ENCODE measurements at regions not wholly inside any gene's neighbourhood (a gene's known extent, or its start where the extent isn't known, plus 50 kb on each side); places are given as distances from the start of the nearest gene placed in this dataset.

DNA sequence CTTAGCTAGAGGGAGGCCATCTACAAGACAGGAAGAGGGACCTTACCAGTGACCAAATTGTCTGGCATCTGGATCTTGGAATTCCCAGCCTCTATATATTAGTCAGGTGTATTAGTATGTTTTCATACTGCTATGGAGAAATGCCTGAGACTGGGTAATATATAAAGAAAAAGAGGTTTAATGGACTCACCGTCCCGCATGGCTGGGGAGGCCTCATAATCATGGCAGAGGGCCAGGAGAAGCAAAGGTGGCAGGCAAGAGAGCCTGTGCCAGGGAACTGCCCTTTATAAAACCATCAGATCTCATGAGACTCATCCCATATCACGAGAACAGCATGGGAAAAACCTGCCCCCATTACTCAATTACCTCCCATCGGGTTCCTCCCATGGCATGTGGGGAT is 500.2 kb downstream of the SHISA9 start:
- no peak overlapping the region for H3K4me3 ChIP-seq (ENCODE audit: low read length)
- no peaks in the 10 kb centered on the region for H3K36me3 ChIP-seq (ENCODE audit: insufficient read depth, low read length)
- no peaks in the 10 kb centered on the region for H3K9me3 ChIP-seq (ENCODE audit: insufficient read depth, low read depth, low read length)
- no peaks in the 10 kb centered on the region for H3K27me3 ChIP-seq (ENCODE audit: insufficient read depth, low read length)
- no peak overlapping the region for H3K9ac ChIP-seq (ENCODE audit: low read depth, low read length)
- H3K27ac ChIP-seq (ENCODE audit: low read depth, low read length) = no peak overlapping the region
- WGBS = 98% methylated on average over 3 of the region's 4 CpGs
- no peaks in the 10 kb centered on the region for H3K4me1 ChIP-seq (ENCODE audit: insufficient read depth, low read length)

DNA sequence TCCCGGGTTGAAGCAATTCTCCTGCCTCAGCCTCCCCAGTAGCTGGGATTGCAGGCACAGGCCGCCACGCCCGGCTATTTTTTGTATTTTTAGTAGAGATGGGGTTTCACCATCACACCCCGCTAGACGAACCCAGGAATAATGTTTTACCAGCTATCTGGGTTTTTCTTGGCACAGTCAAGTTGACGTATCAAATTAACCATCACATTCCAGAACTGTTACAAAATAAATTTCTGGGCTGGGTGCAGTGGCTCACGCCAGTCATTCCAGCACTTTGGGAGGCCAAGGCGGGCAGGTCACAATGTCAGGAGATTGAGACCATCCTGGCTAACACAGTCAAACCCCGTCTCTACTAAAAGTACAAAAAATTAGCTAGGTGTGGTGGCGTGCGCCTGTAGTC is 501.2 kb downstream of the SHISA9 start:
- H3K9me3 ChIP-seq (ENCODE audit: insufficient read depth, low read depth, low read length) = no peaks in the 10 kb centered on the region
- H3K9ac ChIP-seq (ENCODE audit: low read depth, low read length) = no peak overlapping the region
- 98% methylated on average over 12 of the region's 12 CpGs for WGBS
- no peak overlapping the region for H3K27ac ChIP-seq (ENCODE audit: low read depth, low read length)
- H3K4me1 ChIP-seq (ENCODE audit: insufficient read depth, low read length) = no peaks in the 10 kb centered on the region
- no peaks in the 10 kb centered on the region for H3K27me3 ChIP-seq (ENCODE audit: insufficient read depth, low read length)
- no peaks in the 10 kb centered on the region for H3K36me3 ChIP-seq (ENCODE audit: insufficient read depth, low read length)
- no peak overlapping the region for H3K4me3 ChIP-seq (ENCODE audit: low read length)

DNA sequence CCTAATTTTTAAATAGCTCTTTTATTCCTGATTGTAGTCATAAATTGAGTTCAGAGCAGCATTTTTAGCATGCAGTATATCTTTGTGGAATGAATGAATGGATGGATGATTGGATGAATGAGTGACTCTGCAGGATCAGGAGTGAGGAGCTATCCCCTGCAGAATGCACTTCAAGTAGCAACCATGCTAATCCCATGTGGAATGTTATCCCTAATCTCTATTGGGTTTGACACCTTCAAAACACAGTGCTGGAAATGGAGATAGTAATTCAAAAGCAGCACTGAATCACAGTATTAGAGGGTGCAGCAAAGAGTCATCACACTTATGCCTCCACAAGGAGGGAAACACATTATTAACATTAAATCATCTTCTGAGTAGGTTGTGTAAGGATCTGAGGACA is 501.9 kb downstream of the SHISA9 start:
- no peaks in the 10 kb centered on the region for H3K4me1 ChIP-seq (ENCODE audit: insufficient read depth, low read length)
- H3K27me3 ChIP-seq (ENCODE audit: insufficient read depth, low read length) = no peaks in the 10 kb centered on the region
- H3K9me3 ChIP-seq (ENCODE audit: insufficient read depth, low read depth, low read length) = no peaks in the 10 kb centered on the region
- H3K27ac ChIP-seq (ENCODE audit: low read depth, low read length) = no peak overlapping the region
- H3K9ac ChIP-seq (ENCODE audit: low read depth, low read length) = no peak overlapping the region
- H3K4me3 ChIP-seq (ENCODE audit: low read length) = no peak overlapping the region
- no peaks in the 10 kb centered on the region for H3K36me3 ChIP-seq (ENCODE audit: insufficient read depth, low read length)

DNA sequence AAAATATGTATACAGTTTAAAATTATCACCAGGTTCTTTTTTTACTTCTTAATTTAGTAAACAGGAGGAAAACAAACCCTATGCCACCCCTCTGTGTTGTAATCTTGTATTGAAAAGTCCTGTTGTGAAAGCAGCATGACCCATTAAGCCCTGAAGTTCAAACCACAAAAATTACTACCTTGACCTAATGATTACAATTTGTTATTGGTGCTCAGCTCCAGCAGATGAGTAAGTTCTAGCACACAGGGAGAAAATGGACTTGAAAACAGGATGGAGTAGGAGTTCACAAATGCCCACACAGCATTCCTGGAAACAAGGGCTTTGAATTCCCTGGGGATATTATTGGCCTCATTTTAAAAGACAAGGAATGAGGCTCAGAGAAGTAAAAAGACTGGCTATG is 505.8 kb upstream of the ERCC4 start:
- Histone ChIP-seq H3K36me3 (ENCODE audit: insufficient read depth, low read length) (no peaks in the 10 kb centered on the region), H3K4me3 (ENCODE audit: low read length) (no peak overlapping the region), H3K4me1 (ENCODE audit: insufficient read depth, low read length) (no peaks in the 10 kb centered on the region), H3K27ac (ENCODE audit: low read depth, low read length) (no peak overlapping the region), H3K9ac (ENCODE audit: low read depth, low read length) (no peak overlapping the region), H3K9me3 (ENCODE audit: insufficient read depth, low read depth, low read length) (no peaks in the 10 kb centered on the region), H3K27me3 (ENCODE audit: insufficient read depth, low read length) (no peaks in the 10 kb centered on the region)

DNA sequence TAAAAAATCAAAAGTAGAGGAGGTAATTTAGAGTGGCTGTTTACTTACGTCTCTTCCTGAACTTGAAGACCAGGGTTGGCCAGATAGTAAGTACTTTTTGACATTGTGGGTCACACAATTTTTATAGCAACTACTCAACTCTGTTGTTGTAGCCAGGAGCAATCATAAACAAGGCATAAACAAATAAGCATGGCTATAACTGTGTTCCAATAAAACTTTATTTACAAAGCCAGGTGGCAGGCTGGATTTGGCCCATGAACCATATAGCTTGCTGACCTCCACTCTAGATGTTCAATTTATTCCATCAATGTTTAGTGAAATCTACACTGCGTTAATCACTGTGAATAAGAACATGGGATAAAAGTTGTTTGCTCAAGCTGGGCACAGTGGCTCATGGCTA is 500.4 kb upstream of the ERCC4 start:
- Histone ChIP-seq H3K27ac (ENCODE audit: low read depth, low read length) (no peak overlapping the region), H3K4me1 (ENCODE audit: insufficient read depth, low read length) (peaks cover 8% of the 10 kb centered on the region; the same call in 1 of the 2 replicates), H3K36me3 (ENCODE audit: insufficient read depth, low read length) (no peaks in the 10 kb centered on the region), H3K9ac (ENCODE audit: low read depth, low read length) (no peak overlapping the region), H3K9me3 (ENCODE audit: insufficient read depth, low read depth, low read length) (no peaks in the 10 kb centered on the region), H3K4me3 (ENCODE audit: low read length) (no peak overlapping the region), H3K27me3 (ENCODE audit: insufficient read depth, low read length) (no peaks in the 10 kb centered on the region)
- WGBS = 93% methylated on average over 2 of the region's 2 CpGs

DNA sequence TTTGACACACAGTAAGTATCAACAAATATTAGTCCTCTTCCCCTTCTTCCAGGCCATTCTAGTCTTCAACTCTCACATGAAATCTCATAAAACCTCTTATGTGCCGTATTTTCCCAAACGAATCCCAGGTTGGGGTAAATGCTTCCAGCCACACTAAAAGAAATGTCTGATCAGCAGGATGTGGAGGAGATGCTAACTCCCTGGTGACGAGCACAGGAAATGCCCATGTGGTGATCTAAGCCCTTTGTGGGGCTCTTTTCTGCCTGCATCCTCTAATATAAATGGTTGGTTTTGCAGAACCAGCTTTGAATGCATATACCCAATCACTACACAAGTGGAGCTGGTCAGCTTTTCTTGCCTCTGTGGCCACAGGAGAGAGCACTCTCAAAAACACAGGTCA is 498.2 kb upstream of the ERCC4 start:
- Histone ChIP-seq H3K4me3 (ENCODE audit: low read length) (no peak overlapping the region), H3K36me3 (ENCODE audit: insufficient read depth, low read length) (no peaks in the 10 kb centered on the region), H3K9me3 (ENCODE audit: insufficient read depth, low read depth, low read length) (peaks cover 4% of the 10 kb centered on the region; the same call in 1 of the 2 replicates), H3K27ac (ENCODE audit: low read depth, low read length) (no peak overlapping the region), H3K4me1 (ENCODE audit: insufficient read depth, low read length) (peaks cover 8% of the 10 kb centered on the region), H3K9ac (ENCODE audit: low read depth, low read length) (no peak overlapping the region), H3K27me3 (ENCODE audit: insufficient read depth, low read length) (no peaks in the 10 kb centered on the region)
- 84% methylated on average over 3 of the region's 3 CpGs for WGBS

DNA sequence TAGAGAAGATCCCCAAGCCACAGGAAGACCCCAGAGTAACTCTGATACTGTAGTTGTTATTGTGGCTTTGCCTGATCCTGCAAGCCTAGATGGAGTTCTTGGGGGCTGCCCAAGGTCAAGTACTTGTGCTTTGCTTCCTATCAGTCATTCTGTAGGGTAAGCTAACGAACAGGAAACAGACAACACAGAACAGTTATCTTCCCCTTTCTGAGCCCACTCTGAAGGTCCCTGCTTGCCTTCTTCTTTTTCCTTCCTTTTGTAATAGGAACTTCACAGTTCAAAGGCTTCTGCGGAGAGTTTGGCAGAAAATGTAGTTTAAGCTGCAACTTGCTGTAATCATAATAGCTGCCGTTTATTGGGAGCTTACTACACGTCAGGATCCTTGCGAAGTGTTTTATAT is 494.1 kb upstream of the ERCC4 start:
- H3K4me3 ChIP-seq (ENCODE audit: low read length) = no peak overlapping the region
- no peak overlapping the region for H3K27ac ChIP-seq (ENCODE audit: low read depth, low read length)
- no peaks in the 10 kb centered on the region for H3K36me3 ChIP-seq (ENCODE audit: insufficient read depth, low read length)
- H3K9me3 ChIP-seq (ENCODE audit: insufficient read depth, low read depth, low read length) = peaks cover 5% of the 10 kb centered on the region; the same call in 1 of the 2 replicates
- 90% methylated on average over 5 of the region's 5 CpGs for WGBS
- H3K4me1 ChIP-seq (ENCODE audit: insufficient read depth, low read length) = peaks cover 8% of the 10 kb centered on the region
- H3K27me3 ChIP-seq (ENCODE audit: insufficient read depth, low read length) = no peaks in the 10 kb centered on the region
- H3K9ac ChIP-seq (ENCODE audit: low read depth, low read length) = no peak overlapping the region

DNA sequence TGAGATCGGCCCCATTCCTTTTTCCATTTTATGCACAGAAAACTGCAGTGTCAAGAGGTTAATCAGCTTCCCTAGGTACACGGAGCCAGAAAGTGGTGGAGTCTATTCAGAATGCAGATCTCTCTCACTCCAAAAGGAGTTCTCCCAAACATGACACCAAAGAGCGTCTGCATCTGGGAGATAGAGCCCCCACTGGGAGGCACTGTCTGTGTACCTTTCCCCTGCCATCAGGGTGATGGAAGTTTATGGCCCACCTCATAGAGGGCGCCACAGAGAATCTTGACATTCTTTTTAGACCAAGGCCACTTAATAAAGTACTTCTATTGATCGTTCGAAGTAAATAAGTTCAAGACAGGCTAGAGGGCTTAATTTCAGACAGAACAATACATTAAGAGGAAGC is 493.7 kb upstream of the ERCC4 start:
- no peaks in the 10 kb centered on the region for H3K36me3 ChIP-seq (ENCODE audit: insufficient read depth, low read length)
- H3K4me1 ChIP-seq (ENCODE audit: insufficient read depth, low read length) = peaks cover 8% of the 10 kb centered on the region
- no peak overlapping the region for H3K4me3 ChIP-seq (ENCODE audit: low read length)
- WGBS = 76% methylated on average over 6 of the region's 6 CpGs
- no peak overlapping the region for H3K9ac ChIP-seq (ENCODE audit: low read depth, low read length)
- H3K27me3 ChIP-seq (ENCODE audit: insufficient read depth, low read length) = no peaks in the 10 kb centered on the region
- H3K27ac ChIP-seq (ENCODE audit: low read depth, low read length) = no peak overlapping the region
- peaks cover 5% of the 10 kb centered on the region; the same call in 1 of the 2 replicates for H3K9me3 ChIP-seq (ENCODE audit: insufficient read depth, low read depth, low read length)

DNA sequence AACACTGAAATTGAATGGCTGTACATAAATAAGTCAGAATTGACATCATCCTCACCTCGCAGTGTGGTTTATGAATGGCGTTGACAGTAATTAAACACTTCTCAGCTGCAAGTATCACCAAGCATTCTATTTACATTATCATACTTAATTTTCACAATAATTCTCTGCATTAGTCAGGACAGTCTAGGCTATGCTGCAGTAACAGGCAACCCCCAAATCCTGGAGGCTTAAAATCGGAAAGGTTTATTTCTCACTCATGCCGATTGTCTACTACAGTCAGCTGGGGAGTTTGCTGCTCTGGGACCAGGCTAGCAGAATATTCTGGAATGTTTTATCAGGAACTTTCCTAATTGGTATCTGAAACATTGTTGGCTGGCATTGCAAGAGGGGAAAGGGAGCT is 493.2 kb upstream of the ERCC4 start:
- no peak overlapping the region for H3K27ac ChIP-seq (ENCODE audit: low read depth, low read length)
- H3K36me3 ChIP-seq (ENCODE audit: insufficient read depth, low read length) = no peaks in the 10 kb centered on the region
- no peaks in the 10 kb centered on the region for H3K27me3 ChIP-seq (ENCODE audit: insufficient read depth, low read length)
- no peak overlapping the region for H3K4me3 ChIP-seq (ENCODE audit: low read length)
- H3K9ac ChIP-seq (ENCODE audit: low read depth, low read length) = no peak overlapping the region
- H3K4me1 ChIP-seq (ENCODE audit: insufficient read depth, low read length) = peaks cover 3% of the 10 kb centered on the region
- H3K9me3 ChIP-seq (ENCODE audit: insufficient read depth, low read depth, low read length) = peaks cover 5% of the 10 kb centered on the region; the same call in 1 of the 2 replicates
- WGBS = 96% methylated on average over 4 of the region's 4 CpGs

DNA sequence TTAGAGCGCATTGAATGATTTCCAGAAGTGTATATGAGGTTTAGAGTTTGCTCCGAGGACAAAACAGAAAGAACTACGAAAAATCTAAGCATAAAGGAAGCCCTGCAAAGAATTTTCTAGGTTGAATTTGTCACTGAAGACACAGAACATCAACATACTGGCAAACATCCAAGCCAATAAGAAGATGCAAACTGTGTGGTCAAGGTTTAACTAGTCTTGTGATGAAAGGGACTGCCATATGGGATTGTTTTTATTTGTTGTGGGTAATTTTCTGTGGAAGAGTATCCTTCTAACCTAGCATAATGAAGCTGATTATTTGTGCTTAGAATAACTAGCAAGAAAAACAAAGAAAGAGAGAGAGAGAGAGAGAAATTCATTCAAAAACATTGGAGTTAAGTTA is 492.0 kb upstream of the ERCC4 start:
- H3K27me3 ChIP-seq (ENCODE audit: insufficient read depth, low read length) = no peaks in the 10 kb centered on the region
- H3K27ac ChIP-seq (ENCODE audit: low read depth, low read length) = no peak overlapping the region
- H3K4me3 ChIP-seq (ENCODE audit: low read length) = no peak overlapping the region
- H3K4me1 ChIP-seq (ENCODE audit: insufficient read depth, low read length) = no peaks in the 10 kb centered on the region; the same call in 1 of the 2 replicates
- H3K36me3 ChIP-seq (ENCODE audit: insufficient read depth, low read length) = no peaks in the 10 kb centered on the region
- 93% methylated on average over 3 of the region's 3 CpGs for WGBS
- H3K9ac ChIP-seq (ENCODE audit: low read depth, low read length) = no peak overlapping the region
- peaks cover 5% of the 10 kb centered on the region; the same call in 1 of the 2 replicates for H3K9me3 ChIP-seq (ENCODE audit: insufficient read depth, low read depth, low read length)

DNA sequence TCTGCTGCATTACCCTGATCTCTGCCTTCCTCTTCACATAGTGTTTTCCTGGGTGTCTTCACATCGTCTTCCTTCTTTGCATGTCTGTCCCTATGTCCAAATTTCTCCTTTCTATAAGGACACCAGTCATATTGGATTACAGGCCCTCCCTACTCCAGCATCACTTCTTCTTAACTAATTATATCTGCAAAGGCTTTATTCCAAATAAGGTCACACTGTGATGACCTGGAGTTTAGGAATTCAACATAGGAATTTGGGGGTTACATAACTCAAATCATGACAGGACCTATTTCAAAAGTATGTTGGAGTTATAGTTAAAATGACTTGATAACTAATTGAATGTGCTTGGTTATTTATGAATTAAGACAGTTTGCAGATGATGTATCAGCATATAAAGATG is 490.5 kb upstream of the ERCC4 start:
- WGBS = 85% methylated on average over 1 of the region's 1 CpG
- Histone ChIP-seq H3K36me3 (ENCODE audit: insufficient read depth, low read length) (no peaks in the 10 kb centered on the region), H3K27ac (ENCODE audit: low read depth, low read length) (no peak overlapping the region), H3K27me3 (ENCODE audit: insufficient read depth, low read length) (no peaks in the 10 kb centered on the region), H3K4me1 (ENCODE audit: insufficient read depth, low read length) (no peaks in the 10 kb centered on the region; the same call in 1 of the 2 replicates), H3K9me3 (ENCODE audit: insufficient read depth, low read depth, low read length) (peaks cover 5% of the 10 kb centered on the region; the same call in 1 of the 2 replicates), H3K9ac (ENCODE audit: low read depth, low read length) (no peak overlapping the region), H3K4me3 (ENCODE audit: low read length) (no peak overlapping the region)

DNA sequence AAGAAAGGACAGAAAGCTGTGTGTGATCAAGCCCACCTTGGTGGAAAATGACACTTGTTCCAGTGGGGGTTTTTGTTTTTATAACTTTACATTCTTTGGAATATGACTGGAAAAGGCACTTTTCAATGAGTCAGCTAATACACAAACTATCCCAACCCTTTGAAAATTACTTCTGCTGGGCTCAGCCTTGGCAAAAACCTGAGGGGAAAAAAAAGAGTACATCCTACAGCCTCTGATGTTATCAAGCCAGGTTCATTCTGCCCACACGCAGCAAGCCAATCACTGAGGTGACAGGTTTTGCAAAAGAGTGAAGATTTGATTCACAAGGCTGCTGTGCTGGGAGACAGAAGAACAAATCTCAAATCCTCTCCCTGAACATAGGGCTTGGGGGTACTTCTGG is 484.5 kb upstream of the ERCC4 start:
- Histone ChIP-seq H3K9me3 (ENCODE audit: insufficient read depth, low read depth, low read length) (no peaks in the 10 kb centered on the region), H3K27me3 (ENCODE audit: insufficient read depth, low read length) (no peaks in the 10 kb centered on the region)

More for the DNA sequence above, 484.5 kb upstream of the ERCC4 start:
- Histone ChIP-seq H3K9ac (ENCODE audit: low read depth, low read length) (no peak overlapping the region), H3K27ac (ENCODE audit: low read depth, low read length) (no peak overlapping the region), H3K36me3 (ENCODE audit: insufficient read depth, low read length) (no peaks in the 10 kb centered on the region), H3K4me3 (ENCODE audit: low read length) (no peak overlapping the region), H3K4me1 (ENCODE audit: insufficient read depth, low read length) (peaks cover 10% of the 10 kb centered on the region)
- 89% methylated on average over 1 of the region's 1 CpG for WGBS

Data from HUES64 (cell line).